ENCODE measurements at regions not wholly inside any gene's neighbourhood (a gene's known extent, or its start where the extent isn't known, plus 50 kb on each side); places are given as distances from the start of the nearest gene placed in this dataset.

DNA sequence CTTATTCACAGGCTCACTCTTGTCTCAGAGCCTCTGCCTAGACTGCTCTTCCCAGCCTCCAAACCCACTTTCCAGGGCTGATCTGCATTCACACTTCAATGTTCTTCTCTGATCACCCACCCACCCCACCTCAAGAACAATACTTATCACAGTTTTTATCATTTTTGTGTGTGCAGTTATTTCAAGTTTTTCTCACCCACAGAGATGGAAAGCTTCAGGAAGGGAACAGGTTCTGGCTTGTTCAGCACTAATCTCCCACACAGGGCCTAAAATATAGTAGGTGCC is 160.9 kb downstream of the MRPL14 start (continued):
- TF ChIP-seq ZNF362 (CRISPR knock-in tag; IDR thresholded peaks at IDR 0.05; ENCODE audit: borderline replicate concordance) (no peak), ZNF124 (CRISPR knock-in tag; IDR thresholded peaks at IDR 0.05) (no peak), GLI4 (CRISPR knock-in tag; IDR thresholded peaks at IDR 0.05; ENCODE audit: borderline replicate concordance) (no peak), MBD4 (IDR thresholded peaks at IDR 0.05; ENCODE audit: borderline replicate concordance, low read length) (no peak), KDM5A (IDR thresholded peaks at IDR 0.05; ENCODE audit: borderline replicate concordance, low read length) (no peak), ZMYM2 (CRISPR knock-in tag; IDR thresholded peaks at IDR 0.05) (no peak), KMT2A (CRISPR knock-in tag; IDR thresholded peaks at IDR 0.05) (no peak), MTF1 (CRISPR knock-in tag; IDR thresholded peaks at IDR 0.05) (no peak)
- TF ChIP-seq, protein P1, sequence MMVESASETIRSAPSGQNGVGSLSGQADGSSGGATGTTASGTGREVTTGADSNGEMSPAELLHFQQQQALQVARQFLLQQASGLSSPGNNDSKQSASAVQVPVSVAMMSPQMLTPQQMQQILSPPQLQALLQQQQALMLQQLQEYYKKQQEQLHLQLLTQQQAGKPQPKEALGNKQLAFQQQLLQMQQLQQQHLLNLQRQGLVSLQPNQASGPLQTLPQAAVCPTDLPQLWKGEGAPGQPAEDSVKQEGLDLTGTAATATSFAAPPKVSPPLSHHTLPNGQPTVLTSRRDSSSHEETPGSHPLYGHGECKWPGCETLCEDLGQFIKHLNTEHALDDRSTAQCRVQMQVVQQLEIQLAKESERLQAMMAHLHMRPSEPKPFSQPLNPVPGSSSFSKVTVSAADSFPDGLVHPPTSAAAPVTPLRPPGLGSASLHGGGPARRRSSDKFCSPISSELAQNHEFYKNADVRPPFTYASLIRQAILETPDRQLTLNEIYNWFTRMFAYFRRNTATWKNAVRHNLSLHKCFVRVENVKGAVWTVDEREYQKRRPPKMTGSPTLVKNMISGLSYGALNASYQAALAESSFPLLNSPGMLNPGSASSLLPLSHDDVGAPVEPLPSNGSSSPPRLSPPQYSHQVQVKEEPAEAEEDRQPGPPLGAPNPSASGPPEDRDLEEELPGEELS (CRISPR knock-in tag; IDR thresholded peaks at IDR 0.05) = no peak
- TF ChIP-seq, protein P2, sequence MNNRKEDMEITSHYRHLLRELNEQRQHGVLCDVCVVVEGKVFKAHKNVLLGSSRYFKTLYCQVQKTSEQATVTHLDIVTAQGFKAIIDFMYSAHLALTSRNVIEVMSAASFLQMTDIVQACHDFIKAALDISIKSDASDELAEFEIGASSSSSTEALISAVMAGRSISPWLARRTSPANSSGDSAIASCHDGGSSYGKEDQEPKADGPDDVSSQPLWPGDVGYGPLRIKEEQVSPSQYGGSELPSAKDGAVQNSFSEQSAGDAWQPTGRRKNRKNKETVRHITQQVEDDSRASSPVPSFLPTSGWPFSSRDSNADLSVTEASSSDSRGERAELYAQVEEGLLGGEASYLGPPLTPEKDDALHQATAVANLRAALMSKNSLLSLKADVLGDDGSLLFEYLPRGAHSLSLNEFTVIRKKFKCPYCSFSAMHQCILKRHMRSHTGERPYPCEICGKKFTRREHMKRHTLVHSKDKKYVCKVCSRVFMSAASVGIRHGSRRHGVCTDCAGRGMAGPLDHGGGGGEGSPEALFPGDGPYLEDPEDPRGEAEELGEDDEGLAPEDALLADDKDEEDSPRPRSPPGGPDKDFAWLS (CRISPR knock-in tag; IDR thresholded peaks at IDR 0.05; ENCODE audit: borderline replicate concordance) = no peak
